HEK293T (cell line): ENCODE measurements at regions not wholly inside any gene's neighbourhood (a gene's known extent, or its start where the extent isn't known, plus 50 kb on each side); places are given as distances from the start of the nearest gene placed in this dataset.
"Not testable (repeated sequence)": the region's sequence is repeated elsewhere in the genome, so short reads cannot be mapped to it uniquely, and the experiment has no call there.

Experiments
- CTCF ChIA-PET: fragments of 350-600 bp; formaldehyde crosslinking; extraction: SDS; loops from one replicate; lab custom pipeline; 2021; ENCODE audit warnings: antibody characterized with exemption, inconsistent platforms; lab: Yijun Ruan, JAX
- POLR2A ChIA-PET: fragments of 350-600 bp; formaldehyde crosslinking; extraction: SDS; loops from one replicate; lab custom pipeline; 2020; ENCODE audit warnings: antibody characterized with exemption, inconsistent platforms; lab: Yijun Ruan, JAX
- DNase-seq: peaks from one replicate; pipeline ENCODE4 v3.0.0; 2012; ENCODE audit warnings: mixed read lengths; ENCODE audit errors: extremely low spot score
- ARNT ChIP-seq: fragments of 450-650 bp; IDR thresholded peaks from 2 replicates; pipeline ENCODE4 v1.6.1; 2017; ENCODE audit warnings: mild to moderate bottlenecking
- BHLHE40 ChIP-seq: fragments of 450-650 bp; IDR thresholded peaks from 2 replicates; pipeline ENCODE4 v1.6.1; 2016; ENCODE audit warnings: mild to moderate bottlenecking, moderate library complexity, borderline replicate concordance
- CTBP1 ChIP-seq: fragments of 450-650 bp; IDR thresholded peaks from 2 replicates; pipeline ENCODE4 v1.6.1; 2016; ENCODE audit warnings: borderline replicate concordance
- ELF4 ChIP-seq: fragments of 450-650 bp; IDR thresholded peaks from 2 replicates; pipeline ENCODE4 v1.6.1; 2017; ENCODE audit warnings: antibody characterized with exemption
- FOXA1 ChIP-seq: fragments of 450-650 bp; IDR thresholded peaks from 2 replicates; pipeline ENCODE4 v1.6.1; 2016; ENCODE audit warnings: mild to moderate bottlenecking
- FOXK2 ChIP-seq: fragments of 450-650 bp; IDR thresholded peaks from 2 replicates; pipeline ENCODE4 v1.6.1; 2016; ENCODE audit warnings: mild to moderate bottlenecking
- FOXM1 ChIP-seq: fragments of 450-650 bp; IDR thresholded peaks from 2 replicates; pipeline ENCODE4 v1.6.1; 2017; ENCODE audit warnings: mild to moderate bottlenecking, borderline replicate concordance
- HDGF ChIP-seq: fragments of 450-650 bp; IDR thresholded peaks from 2 replicates; pipeline ENCODE4 v1.6.1; 2017; ENCODE audit warnings: antibody characterized with exemption, borderline replicate concordance
- L3MBTL2 ChIP-seq: fragments of 450-650 bp; conservative IDR thresholded peaks from 2 replicates; pipeline ENCODE4 v1.6.1; 2016; ENCODE audit warnings: mild to moderate bottlenecking
- LEF1 ChIP-seq: fragments of 450-650 bp; IDR thresholded peaks from 2 replicates; pipeline ENCODE4 v1.6.1; 2017; ENCODE audit warnings: mild to moderate bottlenecking, borderline replicate concordance
- NFRKB ChIP-seq: fragments of 450-650 bp; IDR thresholded peaks from 2 replicates; pipeline ENCODE4 v1.6.1; 2016; ENCODE audit warnings: mild to moderate bottlenecking, moderate library complexity
- SP1 ChIP-seq: fragments of 450-650 bp; IDR thresholded peaks from 2 replicates; pipeline ENCODE4 v1.6.1; 2017
- SUZ12 ChIP-seq: fragments of 450-650 bp; IDR thresholded peaks from 2 replicates; pipeline ENCODE4 v1.6.1; 2016; ENCODE audit warnings: mild to moderate bottlenecking
- TARDBP ChIP-seq: fragments of 450-650 bp; IDR thresholded peaks from 2 replicates; pipeline ENCODE4 v1.6.1; 2016
- ZNF384 ChIP-seq: fragments of 450-650 bp; IDR thresholded peaks from 2 replicates; pipeline ENCODE4 v1.6.1; 2016
- TF ChIP-seq, protein P1 (sequence below): fragments of 450-650 bp; IDR thresholded peaks from 2 replicates; pipeline ENCODE4 v1.6.1; 2016

DNA sequence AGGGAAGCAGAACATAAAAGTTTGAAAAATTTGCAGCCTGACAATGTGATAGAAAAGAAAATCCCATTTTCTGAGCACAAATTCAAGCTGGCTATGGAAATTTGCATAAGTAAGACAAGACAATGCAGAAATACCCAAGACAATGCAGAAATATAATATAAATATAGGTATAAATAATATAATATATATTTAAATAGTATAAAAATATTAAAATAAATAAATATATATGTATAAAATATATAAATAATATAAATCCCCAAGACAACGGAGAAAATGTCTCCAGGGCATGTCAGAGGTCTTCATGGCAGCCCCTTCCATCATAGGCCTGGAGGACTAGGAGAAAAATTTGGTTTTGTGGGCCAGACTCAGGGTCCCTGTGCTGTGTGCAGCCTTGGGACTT, 125.0 kb upstream of the AADAT start:
- TF ChIP-seq L3MBTL2 (no peak), ARNT (no peak), LEF1 (no peak), FOXM1 (no peak), HDGF (no peak), NFRKB (no peak)
- ChIA-PET CTCF (no interaction called here), POLR2A (no interaction called here)
- DNase-seq, result no peak

DNA sequence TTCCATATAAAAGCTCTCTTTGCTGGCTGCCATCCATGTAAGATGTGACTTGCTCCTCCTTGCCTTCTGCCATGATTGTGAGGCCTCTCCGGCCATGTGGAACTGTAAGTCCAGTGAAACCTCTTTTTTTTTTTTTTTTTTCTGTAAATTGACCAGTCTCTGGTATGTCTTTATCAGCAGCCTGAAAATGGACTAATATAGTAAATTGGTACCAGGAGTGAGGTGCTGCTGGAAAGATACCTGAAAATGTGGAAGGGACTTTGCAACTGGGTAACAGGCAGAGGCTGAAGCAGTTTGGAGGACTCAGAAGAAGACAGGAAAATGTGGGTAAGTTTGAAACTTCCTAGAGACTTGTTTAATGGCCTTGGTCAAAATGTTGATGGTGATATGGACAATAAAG, 124.3 kb upstream of the AADAT start:
- ChIA-PET POLR2A (no interaction called here), CTCF (no interaction called here)
- TF ChIP-seq ZNF384 (no peak), FOXM1 (no peak), HDGF (no peak), SP1 (no peak), SUZ12 (no peak), FOXA1 (no peak), NFRKB (no peak), TARDBP (no peak), ELF4 (no peak), LEF1 (no peak), BHLHE40 (no peak), CTBP1 (no peak), L3MBTL2 (no peak)
- TF ChIP-seq, protein P1, sequence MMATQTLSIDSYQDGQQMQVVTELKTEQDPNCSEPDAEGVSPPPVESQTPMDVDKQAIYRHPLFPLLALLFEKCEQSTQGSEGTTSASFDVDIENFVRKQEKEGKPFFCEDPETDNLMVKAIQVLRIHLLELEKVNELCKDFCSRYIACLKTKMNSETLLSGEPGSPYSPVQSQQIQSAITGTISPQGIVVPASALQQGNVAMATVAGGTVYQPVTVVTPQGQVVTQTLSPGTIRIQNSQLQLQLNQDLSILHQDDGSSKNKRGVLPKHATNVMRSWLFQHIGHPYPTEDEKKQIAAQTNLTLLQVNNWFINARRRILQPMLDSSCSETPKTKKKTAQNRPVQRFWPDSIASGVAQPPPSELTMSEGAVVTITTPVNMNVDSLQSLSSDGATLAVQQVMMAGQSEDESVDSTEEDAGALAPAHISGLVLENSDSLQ, result no peak
- no peak for DNase-seq

- POLR2A ChIA-PET, result no interaction called here
- CTCF ChIA-PET, result no interaction called here
- TF ChIP-seq SUZ12 (no peak), SP1 (no peak), FOXK2 (no peak), CTBP1 (no peak), ARNT (no peak)
- TF ChIP-seq, protein P1, result no peak
- no peak for DNase-seq
Observed at GRCh38 chr4:170202721-170203120, 113.0 kb upstream of the AADAT start.

- DNase-seq, result no peak
- ChIA-PET POLR2A (no interaction called here), CTCF (no interaction called here)
- TF ChIP-seq LEF1, result no peak
- TF ChIP-seq ELF4, result no peak
- TF ChIP-seq BHLHE40, result no peak
- TF ChIP-seq FOXK2, result no peak
- no peak for TF ChIP-seq ARNT
- no peak for TF ChIP-seq FOXA1
- no peak for TF ChIP-seq SP1
- TF ChIP-seq SUZ12, result no peak
- no peak for TF ChIP-seq TARDBP
- no peak for TF ChIP-seq HDGF
- TF ChIP-seq FOXM1, result no peak
- no peak for TF ChIP-seq CTBP1
- no peak for TF ChIP-seq ZNF384
- TF ChIP-seq L3MBTL2, result no peak
- no peak for TF ChIP-seq NFRKB
- TF ChIP-seq, protein P1, result no peak
Observed at GRCh38 chr4:170198747-170199146, 109.0 kb upstream of the AADAT start.

DNA sequence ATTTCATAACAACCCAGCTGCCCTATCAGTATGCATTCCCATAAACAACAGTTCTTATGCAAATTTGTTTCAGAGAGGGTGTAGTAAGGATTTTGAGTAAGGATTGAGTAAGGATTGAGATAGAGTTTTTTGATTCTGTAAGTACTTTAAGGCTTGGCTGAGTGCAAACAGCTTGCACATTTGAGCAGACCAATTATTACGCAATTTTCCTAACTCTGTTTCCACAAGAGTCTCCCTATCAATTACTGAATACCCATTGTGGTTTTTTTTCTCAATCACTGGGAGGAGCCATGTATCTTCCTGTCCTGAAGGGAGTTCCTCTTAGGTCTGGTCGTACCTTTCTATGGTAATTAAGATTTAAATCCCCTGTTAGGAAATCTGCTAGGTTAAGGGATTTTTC, 105.0 kb upstream of the AADAT start:
- DNase-seq, CTCF ChIA-PET, POLR2A ChIA-PET: not testable (repeated sequence)

GRCh38 chr4:170193496-170193895, 103.7 kb upstream of the AADAT start:
- no peak for DNase-seq
- TF ChIP-seq, protein P1, result no peak
- CTCF ChIA-PET, result no interaction called here
- POLR2A ChIA-PET, result no interaction called here

DNA sequence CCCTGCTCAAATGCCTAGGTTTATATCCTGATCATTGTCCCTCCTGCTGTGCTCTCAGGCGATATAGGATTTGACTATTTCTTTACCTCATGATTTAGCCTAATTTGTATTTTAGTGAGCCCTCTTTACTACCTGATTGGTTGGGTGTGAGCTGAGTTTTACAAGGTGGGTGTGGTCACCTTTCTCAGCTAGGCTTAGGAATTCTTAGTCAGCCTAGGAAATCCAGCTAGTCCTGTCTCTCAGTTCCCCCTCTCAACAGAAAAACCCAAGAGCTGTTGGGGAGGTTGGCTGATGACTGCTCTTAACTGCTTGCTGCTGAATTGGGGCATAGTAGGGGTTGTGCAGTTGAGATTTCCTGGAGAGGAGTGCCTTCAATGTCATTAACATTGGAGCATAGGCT, 100.5 kb upstream of the AADAT start:
- TF ChIP-seq, protein P1, result no peak
- TF ChIP-seq NFRKB (no peak), HDGF (no peak), FOXA1 (no peak), SUZ12 (no peak), SP1 (no peak), FOXM1 (no peak), FOXK2 (no peak), CTBP1 (no peak), BHLHE40 (no peak), ELF4 (no peak), ZNF384 (no peak), L3MBTL2 (no peak)
- DNase-seq, result no peak
- CTCF ChIA-PET, result no interaction called here
- POLR2A ChIA-PET, result no interaction called here
